Testis (tissue), 2 donors: ENCODE measurements at regions not wholly inside any gene's neighbourhood (a gene's known extent, or its start where the extent isn't known, plus 50 kb on each side); places are given as distances from the start of the nearest gene placed in this dataset.

Experiments used
- DNase-seq: peaks from one replicate; pipeline ENCODE4 v3.0.0-alpha.2; 2019
- H3K27ac ChIP-seq, 2 donors: fragments of 200-600 bp; sonication (generic); one replicate each; pipeline ENCODE4 v1.5.1; 2019
- H3K27me3 ChIP-seq: fragments of 200-600 bp; sonication (generic); one replicate; pipeline ENCODE4 v1.5.1; 2019
- H3K36me3 ChIP-seq: fragments of 200-600 bp; sonication (generic); one replicate; pipeline ENCODE4 v1.5.1; 2017; ENCODE audit warnings: low read depth; ENCODE audit errors: missing control alignments
- H3K4me1 ChIP-seq: fragments of 200-600 bp; sonication (generic); one replicate; pipeline ENCODE4 v1.5.1; 2019
- H3K4me3 ChIP-seq, 2 donors: fragments of 200-600 bp; sonication (generic); one replicate each; pipeline ENCODE4 v1.5.1; 2017 to 2019
- H3K9me3 ChIP-seq: fragments of 200-600 bp; sonication (generic); one replicate; pipeline ENCODE4 v1.5.1; 2017
- POLR2A ChIP-seq: fragments of 450-650 bp; IDR thresholded peaks from one replicate; pipeline ENCODE4 v1.6.1; 2017; ENCODE audit warnings: antibody characterized with exemption, mild to moderate bottlenecking, moderate library complexity
- WGBS, 2 donors: methylation state at CpG; one replicate each; pipeline ENCODE4 v1.1.5; 2018; 5-methylcytosine and 5-hydroxymethylcytosine counted together
- intact Hi-C: fragments of 100-400 bp; cut with DNase I; formaldehyde crosslinking; loops from one replicate; pipeline ENCODE4 v1.15.1; 2023; ENCODE audit warnings: low total_unique reads
- TF ChIP-seq, protein P1 (sequence below), 3 experiments: fragments of 450-650 bp in 2 of 3; fragments of 200-600 bp in 1 of 3; sonication (generic) in 1 of 3; IDR thresholded peaks; one replicate each; pipeline ENCODE4 v1.5.1; 2016 to 2019; ENCODE audit warnings: antibody characterized with exemption in 3 of 3, mild to moderate bottlenecking in 2 of 3, moderate library complexity in 1 of 3

DNA sequence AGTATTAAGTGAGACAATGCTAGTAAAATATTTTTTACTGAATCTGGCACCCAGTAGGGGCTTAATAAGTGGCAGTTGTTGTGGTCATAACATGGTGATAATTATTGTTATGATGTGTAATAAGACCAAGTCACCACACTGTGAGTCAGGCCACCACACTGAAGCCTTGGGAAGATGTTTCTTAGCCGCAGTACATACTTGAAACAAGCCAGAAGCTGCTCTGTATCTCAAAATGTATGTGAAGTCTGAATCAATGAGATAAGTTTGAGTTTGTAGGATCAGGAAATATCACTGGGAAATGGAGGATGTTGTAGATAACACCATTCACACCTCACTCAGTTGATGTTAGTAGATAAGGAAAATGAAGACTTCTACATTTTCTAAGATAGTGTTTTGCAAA, 51.3 kb upstream of the PTPN3 start:
- WGBS, 2 donors = 82 to 88% methylated on average over 1 of the region's 1 CpG
- H3K4me3 ChIP-seq = no peak overlapping the region
- TF ChIP-seq POLR2A = no peak
- TF ChIP-seq, protein P1, sequence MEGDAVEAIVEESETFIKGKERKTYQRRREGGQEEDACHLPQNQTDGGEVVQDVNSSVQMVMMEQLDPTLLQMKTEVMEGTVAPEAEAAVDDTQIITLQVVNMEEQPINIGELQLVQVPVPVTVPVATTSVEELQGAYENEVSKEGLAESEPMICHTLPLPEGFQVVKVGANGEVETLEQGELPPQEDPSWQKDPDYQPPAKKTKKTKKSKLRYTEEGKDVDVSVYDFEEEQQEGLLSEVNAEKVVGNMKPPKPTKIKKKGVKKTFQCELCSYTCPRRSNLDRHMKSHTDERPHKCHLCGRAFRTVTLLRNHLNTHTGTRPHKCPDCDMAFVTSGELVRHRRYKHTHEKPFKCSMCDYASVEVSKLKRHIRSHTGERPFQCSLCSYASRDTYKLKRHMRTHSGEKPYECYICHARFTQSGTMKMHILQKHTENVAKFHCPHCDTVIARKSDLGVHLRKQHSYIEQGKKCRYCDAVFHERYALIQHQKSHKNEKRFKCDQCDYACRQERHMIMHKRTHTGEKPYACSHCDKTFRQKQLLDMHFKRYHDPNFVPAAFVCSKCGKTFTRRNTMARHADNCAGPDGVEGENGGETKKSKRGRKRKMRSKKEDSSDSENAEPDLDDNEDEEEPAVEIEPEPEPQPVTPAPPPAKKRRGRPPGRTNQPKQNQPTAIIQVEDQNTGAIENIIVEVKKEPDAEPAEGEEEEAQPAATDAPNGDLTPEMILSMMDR (IDR thresholded peaks at IDR 0.05) = no peak
- no peaks in the 10 kb centered on the region for H3K27me3 ChIP-seq
- intact Hi-C loops = no loop called here
- H3K9me3 ChIP-seq = no peaks in the 10 kb centered on the region
- no peaks in the 10 kb centered on the region for H3K4me1 ChIP-seq
- DNase-seq = no peak
- H3K36me3 ChIP-seq = no peaks in the 10 kb centered on the region
- no peak overlapping the region for H3K27ac ChIP-seq

DNA sequence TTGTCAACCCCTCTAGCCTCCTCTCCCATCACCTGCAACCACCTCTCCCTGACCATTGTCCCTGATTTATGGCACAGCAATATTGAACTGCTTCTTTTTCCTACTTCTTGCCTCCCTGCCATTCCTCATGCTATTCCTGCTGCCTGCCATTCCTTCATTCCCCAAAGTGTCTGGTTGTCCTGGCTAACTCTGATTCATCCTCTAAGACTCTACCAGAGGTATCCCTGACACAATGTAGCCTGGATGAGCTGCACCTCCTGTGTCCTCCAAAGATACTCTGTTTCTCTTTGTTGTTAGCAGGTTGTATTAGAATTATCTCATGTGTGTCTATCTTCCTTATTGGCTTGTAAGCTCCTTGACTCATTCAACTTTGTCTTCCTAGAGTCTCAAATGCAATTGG, 53.5 kb upstream of the PTPN3 start:
- Histone ChIP-seq H3K4me1 (no peaks in the 10 kb centered on the region), H3K27ac (no peak overlapping the region), H3K27me3 (no peaks in the 10 kb centered on the region), H3K36me3 (no peaks in the 10 kb centered on the region), H3K4me3 (no peak overlapping the region), H3K9me3 (no peaks in the 10 kb centered on the region)
- no peak for DNase-seq
- TF ChIP-seq, protein P1 (IDR thresholded peaks at IDR 0.05) = no peak
- TF ChIP-seq POLR2A = no peak
- intact Hi-C loops = no loop called here

DNA sequence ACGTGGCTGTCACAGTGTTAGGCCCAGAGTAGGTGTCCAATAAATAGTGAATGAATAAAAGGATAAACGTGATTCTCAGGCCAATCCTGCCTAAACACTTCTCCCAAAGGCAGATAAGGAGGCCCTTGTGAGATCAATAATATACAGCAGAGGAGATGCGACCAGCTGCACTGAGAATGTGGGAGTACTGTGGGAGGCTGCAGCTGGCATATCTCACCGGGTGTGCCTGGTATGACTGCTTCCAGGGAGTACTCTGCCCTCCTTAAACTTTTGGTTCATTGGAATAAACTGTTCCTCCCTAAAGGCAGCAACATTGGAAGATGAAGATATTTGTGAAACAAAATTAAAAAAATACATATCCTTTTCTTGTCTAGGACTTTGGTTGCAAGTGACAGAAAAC, 57.1 kb upstream of the PTPN3 start:
- intact Hi-C loops = no loop called here
- no peak for TF ChIP-seq POLR2A
- TF ChIP-seq, protein P1 (IDR thresholded peaks at IDR 0.05) = no peak
- no peak for DNase-seq
- Histone ChIP-seq H3K27me3 (no peaks in the 10 kb centered on the region), H3K36me3 (no peaks in the 10 kb centered on the region), H3K9me3 (no peaks in the 10 kb centered on the region), H3K4me3 (no peak overlapping the region), H3K4me1 (no peaks in the 10 kb centered on the region), H3K27ac (no peak overlapping the region)
- 39 to 59% methylated on average over 4 of the region's 4 CpGs for WGBS, 2 donors

DNA sequence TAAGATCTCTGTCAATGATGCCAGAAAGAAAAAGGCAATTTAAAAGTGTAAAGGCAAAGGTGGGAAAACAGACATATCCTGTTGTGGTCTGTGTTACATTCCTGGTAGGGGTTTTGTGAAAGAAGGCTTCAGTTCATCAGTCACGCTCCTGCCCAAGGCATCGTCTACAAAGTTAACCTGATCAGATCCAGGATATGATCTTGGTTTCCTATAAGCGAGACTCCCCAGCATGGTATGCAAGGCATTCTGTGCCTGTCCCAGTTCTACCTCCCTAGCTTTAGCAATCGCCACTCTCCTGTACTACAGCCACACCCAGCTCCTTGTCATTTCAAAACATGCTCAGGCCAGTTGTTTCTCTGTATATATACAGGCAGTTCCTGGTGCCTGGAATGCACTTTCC, 58.0 kb upstream of the PTPN3 start:
- H3K4me1 ChIP-seq = no peaks in the 10 kb centered on the region
- H3K27ac ChIP-seq = no peak overlapping the region
- H3K27me3 ChIP-seq = no peaks in the 10 kb centered on the region
- H3K36me3 ChIP-seq = no peaks in the 10 kb centered on the region
- no peak overlapping the region for H3K4me3 ChIP-seq
- DNase-seq = no peak
- 78 to 79% methylated on average over 4 of the region's 4 CpGs for WGBS, 2 donors
- intact Hi-C loops = no loop called here
- no peaks in the 10 kb centered on the region for H3K9me3 ChIP-seq
- TF ChIP-seq, protein P1 (IDR thresholded peaks at IDR 0.05) = no peak
- no peak for TF ChIP-seq POLR2A

DNA sequence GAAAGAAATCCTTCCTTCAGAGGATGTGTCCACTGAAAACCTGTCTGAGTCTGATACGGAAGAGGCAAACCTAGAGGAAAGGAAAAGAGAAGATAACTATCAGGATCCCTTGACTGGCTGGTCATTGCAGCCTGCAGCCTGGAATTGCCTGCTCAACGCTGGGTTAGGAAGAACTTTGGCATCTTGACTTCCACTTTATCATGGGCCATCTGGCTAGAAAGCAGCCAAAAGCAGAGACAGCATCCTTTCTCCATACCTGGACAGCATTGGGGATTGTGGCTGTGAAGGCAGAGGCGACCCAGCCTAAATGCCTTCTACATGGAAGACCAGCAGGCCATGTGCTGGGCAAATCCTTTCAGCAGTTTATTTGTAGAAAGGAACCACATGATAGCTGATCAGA, 58.7 kb upstream of the PTPN3 start:
- intact Hi-C loops = no loop called here
- Histone ChIP-seq H3K4me3 (no peak overlapping the region), H3K4me1 (no peaks in the 10 kb centered on the region), H3K27ac (no peak overlapping the region), H3K36me3 (no peaks in the 10 kb centered on the region), H3K27me3 (no peaks in the 10 kb centered on the region), H3K9me3 (no peaks in the 10 kb centered on the region)
- TF ChIP-seq POLR2A = no peak
- TF ChIP-seq, protein P1 (IDR thresholded peaks at IDR 0.05) = no peak
- no peak for DNase-seq
- 72 to 83% methylated on average over 3 of the region's 3 CpGs for WGBS, 2 donors
